Chondrocyte (in vitro differentiated cells): ENCODE measurements at regions not wholly inside any gene's neighbourhood (a gene's known extent, or its start where the extent isn't known, plus 50 kb on each side); places are given as distances from the start of the nearest gene placed in this dataset.
"Not testable (repeated sequence)": the region's sequence is repeated elsewhere in the genome, so short reads cannot be mapped to it uniquely, and the experiment has no call there.

ENCODE experiments used
- DNase-seq: peaks from one replicate; pipeline ENCODE4 v3.0.0; 2021; ENCODE audit warnings: mixed read lengths, low spot score
- H3K27ac Mint-ChIP-seq: one replicate; pipeline ENCODE4 v1.8.0; 2021; ENCODE audit warnings: mild to moderate bottlenecking, moderate library complexity, mixed read lengths; ENCODE audit not compliant: unreplicated experiment
- H3K27me3 Mint-ChIP-seq: 2 replicates; pipeline ENCODE4 v1.8.0; 2021; ENCODE audit warnings: low read depth, mixed read lengths
- H3K36me3 Mint-ChIP-seq: 2 replicates; pipeline ENCODE4 v1.8.0; 2021; ENCODE audit warnings: low read depth, mixed read lengths
- H3K4me1 Mint-ChIP-seq: 2 replicates; pipeline ENCODE4 v1.8.0; 2021; ENCODE audit warnings: low read depth, mild to moderate bottlenecking, mixed read lengths
- H3K4me3 Mint-ChIP-seq: one replicate; pipeline ENCODE4 v1.8.0; 2021; ENCODE audit warnings: mild to moderate bottlenecking, moderate library complexity, mixed read lengths; ENCODE audit not compliant: unreplicated experiment
- H3K9me3 Mint-ChIP-seq: 2 replicates; pipeline ENCODE4 v1.8.0; 2021; ENCODE audit warnings: low read depth, mixed read lengths
- TF ChIP-seq, protein P1 (sequence below): fragments of 200-600 bp; sonication (generic); IDR thresholded peaks from 2 replicates; pipeline ENCODE4 v1.5.0; 2021; ENCODE audit warnings: antibody characterized with exemption, mild to moderate bottlenecking, moderate library complexity

DNA sequence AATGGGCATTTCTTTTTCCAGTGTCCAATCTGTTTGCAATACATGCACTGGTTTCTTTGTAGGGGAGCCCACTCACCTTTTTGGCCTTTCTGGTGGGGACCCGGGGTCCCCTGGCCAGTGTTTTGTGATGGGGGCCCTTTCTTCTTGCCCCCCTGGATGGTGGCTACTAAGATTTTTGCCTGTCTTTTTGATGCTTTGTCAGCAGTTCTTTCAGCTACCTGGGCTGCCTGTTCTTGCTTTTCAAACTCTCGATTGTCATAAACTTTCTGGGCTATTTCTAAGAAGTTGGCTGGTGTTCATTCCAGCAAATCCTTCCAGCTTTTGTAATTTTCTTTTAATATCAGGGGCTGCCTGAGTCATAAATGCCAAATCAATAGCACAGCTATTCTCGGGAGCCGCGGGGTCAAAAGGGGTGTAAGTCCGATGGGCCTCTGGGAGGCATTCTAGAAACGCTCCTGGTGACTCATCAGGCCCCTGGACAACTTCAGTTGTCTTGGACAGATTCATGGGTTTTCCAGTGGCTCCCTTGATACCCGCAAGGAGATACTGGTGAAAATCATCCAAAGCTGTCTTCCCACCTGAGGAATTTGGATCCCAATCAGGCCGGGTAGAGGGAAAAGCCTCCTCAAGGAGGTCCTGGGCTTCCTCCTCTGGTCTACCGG, 79.0 kb downstream of the PRR15 start:
- Mint-ChIP-seq H3K4me1 (peaks cover 21% of the 10 kb centered on the region), H3K27me3 (no peaks in the 10 kb centered on the region), H3K4me3 (no peak overlapping the region), H3K36me3 (peaks cover 2% of the 10 kb centered on the region), H3K27ac (no peak overlapping the region), H3K9me3 (no peaks in the 10 kb centered on the region)
- TF ChIP-seq, protein P1, sequence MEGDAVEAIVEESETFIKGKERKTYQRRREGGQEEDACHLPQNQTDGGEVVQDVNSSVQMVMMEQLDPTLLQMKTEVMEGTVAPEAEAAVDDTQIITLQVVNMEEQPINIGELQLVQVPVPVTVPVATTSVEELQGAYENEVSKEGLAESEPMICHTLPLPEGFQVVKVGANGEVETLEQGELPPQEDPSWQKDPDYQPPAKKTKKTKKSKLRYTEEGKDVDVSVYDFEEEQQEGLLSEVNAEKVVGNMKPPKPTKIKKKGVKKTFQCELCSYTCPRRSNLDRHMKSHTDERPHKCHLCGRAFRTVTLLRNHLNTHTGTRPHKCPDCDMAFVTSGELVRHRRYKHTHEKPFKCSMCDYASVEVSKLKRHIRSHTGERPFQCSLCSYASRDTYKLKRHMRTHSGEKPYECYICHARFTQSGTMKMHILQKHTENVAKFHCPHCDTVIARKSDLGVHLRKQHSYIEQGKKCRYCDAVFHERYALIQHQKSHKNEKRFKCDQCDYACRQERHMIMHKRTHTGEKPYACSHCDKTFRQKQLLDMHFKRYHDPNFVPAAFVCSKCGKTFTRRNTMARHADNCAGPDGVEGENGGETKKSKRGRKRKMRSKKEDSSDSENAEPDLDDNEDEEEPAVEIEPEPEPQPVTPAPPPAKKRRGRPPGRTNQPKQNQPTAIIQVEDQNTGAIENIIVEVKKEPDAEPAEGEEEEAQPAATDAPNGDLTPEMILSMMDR: no peak
- no peak for DNase-seq

DNA sequence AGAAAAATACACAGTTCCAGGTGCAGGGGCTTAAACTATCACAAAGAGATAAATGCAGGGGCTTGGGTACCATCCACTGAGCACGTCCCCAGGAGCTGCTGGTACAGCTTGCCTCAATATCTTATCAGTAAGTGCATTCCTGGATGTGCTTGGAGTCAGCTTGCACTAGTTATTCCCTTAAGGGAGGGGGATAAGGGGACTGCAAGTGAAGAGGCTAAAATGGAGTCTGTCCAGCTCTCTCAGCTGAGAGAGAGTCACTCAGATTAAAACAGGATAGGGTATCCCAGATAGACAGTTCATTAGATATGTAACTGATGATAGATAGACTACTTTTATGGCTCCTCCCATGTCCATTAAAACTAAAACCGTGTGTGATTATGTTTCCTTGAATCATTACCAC, 82.5 kb downstream of the PRR15 start:
- H3K9me3 Mint-ChIP-seq, H3K36me3 Mint-ChIP-seq, H3K27ac Mint-ChIP-seq, H3K4me3 Mint-ChIP-seq, H3K27me3 Mint-ChIP-seq, DNase-seq: not testable (repeated sequence)
- H3K4me1 Mint-ChIP-seq: peaks cover 23% of the 10 kb centered on the region

DNA sequence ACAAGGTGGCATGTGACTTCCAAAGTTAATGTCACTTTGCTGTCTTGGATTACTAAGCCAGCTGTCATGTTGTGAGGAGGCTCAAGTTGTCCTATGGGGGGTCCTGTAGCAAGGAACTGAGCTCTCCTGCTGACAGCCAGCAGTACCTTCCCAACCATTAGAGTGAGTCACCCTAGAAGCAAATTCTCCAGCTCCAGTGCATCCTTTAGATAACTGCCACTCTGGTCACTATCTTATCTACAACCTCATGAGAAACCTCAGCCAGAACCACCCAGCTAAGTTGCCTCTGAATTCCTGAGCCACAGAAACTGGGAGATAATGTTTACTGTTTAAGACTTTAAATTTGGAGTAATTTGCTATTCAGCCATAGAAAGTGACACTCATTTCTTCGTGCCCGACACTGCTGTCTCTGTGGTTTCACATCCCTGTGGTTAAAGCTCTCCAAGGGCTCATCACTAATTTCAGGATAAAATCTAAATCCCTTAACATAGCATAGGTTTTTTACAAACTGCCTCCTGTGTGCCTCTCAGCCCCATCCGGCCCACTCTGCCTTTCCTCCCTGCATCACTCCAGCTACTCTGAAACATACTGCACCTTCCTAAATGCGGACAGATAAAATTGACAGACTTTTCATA, 83.5 kb downstream of the PRR15 start:
- TF ChIP-seq, protein P1: no peak
- H3K4me3 Mint-ChIP-seq: no peak overlapping the region
- no peak for DNase-seq
- no peak overlapping the region for H3K27ac Mint-ChIP-seq
- no peaks in the 10 kb centered on the region for H3K9me3 Mint-ChIP-seq
- H3K27me3 Mint-ChIP-seq: no peaks in the 10 kb centered on the region
- peaks cover 13% of the 10 kb centered on the region for H3K4me1 Mint-ChIP-seq
- H3K36me3 Mint-ChIP-seq: no peaks in the 10 kb centered on the region

DNA sequence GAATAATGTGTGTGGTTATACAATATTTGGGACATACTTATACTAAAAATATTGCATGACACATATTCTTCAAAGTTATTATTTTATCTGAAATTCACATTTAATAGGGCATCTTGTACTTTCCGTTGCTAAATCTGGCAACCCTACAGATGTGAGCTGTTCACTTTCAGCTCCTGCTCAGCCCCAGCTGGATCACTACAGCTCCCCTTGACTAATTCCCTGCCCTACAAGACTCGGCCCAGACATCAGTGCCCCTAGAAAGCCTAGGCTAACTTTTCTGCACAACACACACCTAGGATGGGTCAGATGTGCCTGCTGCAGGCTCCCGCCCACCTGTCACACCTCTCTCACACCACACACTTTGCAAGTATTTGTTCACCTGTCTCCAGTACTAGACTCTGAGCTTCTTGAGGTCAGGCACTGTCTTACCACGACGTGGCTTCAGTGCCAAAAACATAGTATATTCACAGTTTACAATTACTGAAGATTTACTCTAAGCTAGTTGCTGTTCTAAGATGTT, 84.1 kb downstream of the PRR15 start:
- not testable (repeated sequence) for H3K4me3 Mint-ChIP-seq, H3K4me1 Mint-ChIP-seq, H3K27me3 Mint-ChIP-seq, H3K36me3 Mint-ChIP-seq, H3K27ac Mint-ChIP-seq, DNase-seq, H3K9me3 Mint-ChIP-seq

DNA sequence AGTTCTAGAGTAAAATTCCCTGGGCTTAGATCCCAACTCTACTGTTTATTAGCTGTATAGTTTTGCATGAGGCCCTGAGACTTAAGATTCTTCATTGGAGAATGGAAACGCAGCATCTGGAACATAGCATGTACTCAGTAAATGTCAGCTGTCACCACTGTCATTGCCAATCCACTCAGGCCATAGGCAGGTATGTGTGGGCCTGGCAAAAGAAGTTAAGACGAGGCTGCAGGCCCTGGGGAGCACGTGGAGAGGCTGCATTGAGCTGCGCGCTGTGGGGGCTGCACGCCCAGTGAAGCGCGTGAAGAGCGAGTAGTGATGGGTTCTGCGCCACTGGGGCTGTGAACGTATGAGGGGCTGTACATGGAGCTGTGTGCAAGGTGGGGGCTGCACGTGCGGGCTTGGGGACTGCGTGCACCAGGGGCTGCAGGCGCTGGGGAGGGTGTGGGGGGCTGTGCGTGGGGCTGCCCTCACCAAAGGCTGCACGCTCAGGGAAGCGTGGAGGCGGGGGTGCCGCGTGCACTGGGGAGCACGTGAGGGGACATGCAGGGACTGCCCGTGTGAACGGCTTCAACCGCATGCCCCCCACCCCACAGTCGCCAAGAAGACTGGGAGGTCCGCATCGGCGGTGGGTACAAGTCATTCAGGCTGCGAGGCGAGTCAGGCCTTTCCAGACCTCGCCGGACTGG, 85.5 kb downstream of the PRR15 start:
- no peak overlapping the region for H3K4me3 Mint-ChIP-seq
- no peak overlapping the region for H3K27ac Mint-ChIP-seq
- no peaks in the 10 kb centered on the region for H3K36me3 Mint-ChIP-seq
- TF ChIP-seq, protein P1: no peak
- no peaks in the 10 kb centered on the region for H3K27me3 Mint-ChIP-seq
- no peaks in the 10 kb centered on the region for H3K9me3 Mint-ChIP-seq
- DNase-seq: no peak
- peaks cover 7% of the 10 kb centered on the region for H3K4me1 Mint-ChIP-seq

DNA sequence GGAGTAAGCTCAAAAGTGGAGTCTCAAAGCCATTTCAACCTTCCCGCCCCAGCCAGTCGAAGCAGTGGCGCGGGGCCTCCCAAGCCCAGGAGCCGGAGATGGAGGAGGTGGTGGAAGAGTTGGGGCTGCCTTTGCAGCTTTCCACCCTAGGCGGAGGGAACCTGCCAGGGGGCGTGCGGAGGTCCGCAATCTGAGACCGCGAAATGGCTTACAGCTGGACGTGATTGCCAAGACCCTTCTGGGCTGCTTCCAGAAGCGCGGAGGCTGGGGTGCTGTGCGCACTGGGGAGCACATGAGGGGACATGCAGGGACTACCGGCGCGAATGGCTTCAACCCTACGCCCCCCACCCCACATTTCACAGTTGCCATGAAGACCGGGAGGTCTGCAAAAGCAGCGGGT, 86.2 kb downstream of the PRR15 start:
- Mint-ChIP-seq H3K27ac (no peak overlapping the region), H3K36me3 (no peaks in the 10 kb centered on the region), H3K4me1 (peaks cover 7% of the 10 kb centered on the region), H3K4me3 (no peak overlapping the region), H3K27me3 (no peaks in the 10 kb centered on the region), H3K9me3 (no peaks in the 10 kb centered on the region)
- no peak for DNase-seq
- TF ChIP-seq, protein P1: no peak
